ENCODE measurements at regions not wholly inside any gene's neighbourhood (a gene's known extent, or its start where the extent isn't known, plus 50 kb on each side); places are given as distances from the start of the nearest gene placed in this dataset.

DNA sequence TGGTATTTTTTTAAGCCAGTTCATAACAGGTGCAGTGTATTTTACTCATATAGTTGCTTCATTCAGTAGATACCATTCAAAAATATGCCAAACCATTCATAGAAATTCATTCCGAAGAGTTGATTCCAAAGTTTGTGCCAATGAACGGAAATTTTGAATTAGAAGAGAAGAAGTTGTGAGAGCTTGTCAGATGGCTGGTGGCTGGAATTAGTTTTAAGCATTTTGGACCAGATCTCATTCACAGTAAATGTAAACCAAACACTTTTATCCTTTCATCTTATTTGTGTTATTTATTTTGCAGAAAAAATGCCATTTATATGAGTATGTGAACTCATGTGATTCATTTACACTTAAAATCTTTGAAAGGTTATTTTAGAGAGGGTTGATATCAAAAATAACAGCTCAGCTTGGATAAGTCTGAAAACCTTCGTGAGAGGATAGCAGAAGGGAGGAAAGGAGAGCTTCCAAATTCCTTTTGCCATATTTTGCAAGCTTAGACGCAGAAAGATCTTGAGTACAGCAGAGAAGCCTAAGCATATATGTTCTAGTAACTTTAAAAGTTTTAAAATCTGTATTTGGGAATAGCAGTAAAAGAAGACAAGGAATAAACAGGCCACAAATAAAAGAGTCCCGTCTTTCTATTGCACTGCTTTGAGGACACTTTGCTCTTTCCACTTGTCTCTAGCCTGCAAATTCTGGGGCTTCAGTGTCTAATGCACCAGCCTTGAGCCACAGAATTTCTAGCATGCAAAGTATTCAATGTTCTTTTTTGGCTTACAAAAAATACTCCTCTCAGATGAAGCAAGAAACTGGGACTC is 253.6 kb upstream of the FLRT2 start:
- no peak for DNase-seq (ENCODE audit: low spot score)

DNA sequence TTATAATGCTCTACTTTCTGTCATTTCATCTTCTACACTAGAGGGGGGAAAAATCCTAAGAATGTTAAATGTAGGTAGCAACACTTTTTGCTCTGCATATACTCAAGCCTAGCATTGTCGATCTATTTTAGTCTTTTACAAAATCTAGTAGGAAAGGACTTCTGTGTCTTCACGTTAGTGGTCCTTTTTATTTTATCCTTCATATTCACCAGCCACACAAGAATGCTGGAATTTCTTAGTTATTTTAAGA is 253.0 kb upstream of the FLRT2 start:
- no peak for DNase-seq (ENCODE audit: low spot score)

DNA sequence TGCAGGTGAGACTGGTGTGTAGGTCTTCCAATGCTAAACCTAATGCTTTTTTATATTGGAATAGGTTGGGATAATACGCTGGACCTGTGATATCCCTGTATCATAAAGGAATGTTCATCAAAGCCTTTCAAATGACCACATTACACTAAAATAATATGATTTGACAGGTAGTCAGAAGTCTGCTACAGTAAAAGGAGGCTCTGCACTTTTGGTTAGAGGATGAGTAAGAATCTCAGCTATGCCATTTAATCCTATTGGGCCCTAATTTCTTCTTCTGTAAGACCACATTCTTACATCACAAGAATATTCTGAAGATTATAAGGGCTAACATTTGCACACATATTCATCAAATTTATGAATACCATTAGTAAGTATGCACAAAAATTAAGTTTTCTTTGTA is 250.5 kb upstream of the FLRT2 start:
- DNase-seq (ENCODE audit: low spot score) = no peak

DNA sequence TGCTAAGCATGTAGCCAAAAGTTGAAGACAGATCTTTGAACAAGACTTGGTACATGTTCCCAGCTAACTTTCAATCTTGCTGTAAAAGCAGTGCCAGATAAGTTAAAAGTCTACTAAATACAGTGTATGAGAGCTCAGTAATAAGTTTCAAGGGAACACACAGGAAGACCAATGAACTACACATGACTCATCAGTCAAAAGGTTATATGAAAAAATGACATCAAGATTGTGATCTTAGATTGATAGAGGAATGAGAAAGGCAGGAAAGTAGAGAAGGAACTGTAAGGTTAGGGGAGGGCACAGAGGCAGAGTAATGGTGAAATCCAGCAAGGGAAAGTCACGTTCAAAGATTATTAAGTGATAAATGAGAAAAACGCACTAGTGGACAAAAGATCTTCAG is 249.9 kb upstream of the FLRT2 start:
- no peak for DNase-seq (ENCODE audit: low spot score)

DNA sequence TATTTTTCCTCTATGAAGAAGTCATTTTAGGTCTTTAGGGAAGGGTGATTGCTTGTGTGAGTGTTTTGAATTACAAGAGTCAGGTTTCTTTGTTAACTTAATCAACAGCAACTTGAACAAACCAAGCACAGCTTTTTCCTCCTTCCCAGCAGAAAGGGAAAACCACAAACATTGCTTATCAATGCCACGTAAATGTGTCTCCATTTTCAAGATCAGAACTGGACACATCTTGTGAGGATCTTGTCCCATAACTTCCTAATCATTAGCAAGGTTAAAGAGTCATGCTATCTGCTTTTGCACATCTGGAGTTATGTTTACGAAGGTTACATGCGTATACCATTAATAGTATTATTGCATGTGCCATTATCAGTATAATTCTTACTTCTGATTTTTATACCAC is 248.0 kb upstream of the FLRT2 start:
- DNase-seq (ENCODE audit: low spot score) = no peak

DNA sequence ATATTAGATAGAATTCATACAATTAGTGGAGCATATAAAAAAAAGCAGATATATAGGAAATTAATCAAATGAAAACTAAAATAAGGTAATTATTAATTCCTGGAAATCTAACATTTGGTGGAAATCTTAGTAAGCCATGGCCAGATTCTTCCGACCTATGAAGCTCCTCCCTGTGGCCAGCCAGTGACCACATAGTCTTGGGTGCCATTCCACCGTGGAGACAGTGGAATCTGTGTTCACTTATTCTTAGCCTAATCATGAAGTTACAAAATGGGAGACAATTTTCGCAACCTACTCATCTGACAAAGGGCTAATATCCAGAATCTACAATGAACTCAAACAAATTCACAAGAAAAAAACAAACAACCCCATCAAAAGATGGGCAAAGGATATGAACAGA is 241.9 kb upstream of the FLRT2 start:
- DNase-seq (ENCODE audit: low spot score) = no peak

DNA sequence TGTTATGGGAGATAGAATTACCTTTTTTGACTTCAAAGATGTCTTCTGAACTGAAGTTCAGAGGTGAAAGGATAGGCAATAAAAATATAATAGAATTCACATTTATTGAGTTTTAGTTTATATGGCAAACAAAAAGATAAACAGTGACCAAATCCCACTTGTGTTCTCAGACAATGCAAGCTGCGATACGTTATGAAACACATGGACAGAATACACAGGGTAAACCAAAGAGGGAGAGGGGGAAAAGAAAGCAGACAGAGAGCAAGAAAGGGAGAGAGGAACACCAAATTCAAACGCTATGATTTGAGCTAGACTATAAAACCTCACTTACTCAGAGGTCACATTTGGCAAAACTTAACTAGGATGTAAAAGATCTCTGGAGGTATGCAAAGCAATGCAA is 238.2 kb upstream of the FLRT2 start:
- DNase-seq (ENCODE audit: low spot score) = no peak

DNA sequence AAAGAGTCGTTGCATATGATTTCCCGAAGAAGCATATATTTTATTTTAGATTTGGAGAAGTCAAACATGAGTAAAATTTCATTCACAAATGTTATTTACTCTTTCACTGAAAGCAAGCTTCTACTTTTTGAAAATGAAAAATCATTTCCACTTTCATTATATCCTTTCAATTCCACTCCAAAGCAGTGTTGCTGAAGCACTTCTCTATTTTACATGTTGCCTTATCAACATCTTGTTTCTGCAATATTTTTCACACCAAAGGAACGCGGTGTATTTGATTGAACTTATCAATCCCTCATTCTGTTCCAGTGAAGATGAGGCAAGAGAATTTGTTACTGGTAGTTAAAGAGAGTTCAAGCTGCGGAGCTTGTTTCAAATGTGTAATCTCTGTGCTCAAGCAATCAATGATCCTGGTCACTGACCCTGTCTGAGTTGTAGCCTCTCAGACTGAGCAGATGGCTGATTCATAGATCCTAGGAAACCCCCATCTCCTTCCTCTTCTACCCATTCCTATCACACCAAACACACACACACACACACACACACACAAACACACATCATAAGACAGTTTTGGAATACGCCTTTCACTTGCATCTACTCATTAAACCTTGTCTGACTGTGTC is 236.2 kb upstream of the FLRT2 start:
- no peak for DNase-seq (ENCODE audit: low spot score)

DNA sequence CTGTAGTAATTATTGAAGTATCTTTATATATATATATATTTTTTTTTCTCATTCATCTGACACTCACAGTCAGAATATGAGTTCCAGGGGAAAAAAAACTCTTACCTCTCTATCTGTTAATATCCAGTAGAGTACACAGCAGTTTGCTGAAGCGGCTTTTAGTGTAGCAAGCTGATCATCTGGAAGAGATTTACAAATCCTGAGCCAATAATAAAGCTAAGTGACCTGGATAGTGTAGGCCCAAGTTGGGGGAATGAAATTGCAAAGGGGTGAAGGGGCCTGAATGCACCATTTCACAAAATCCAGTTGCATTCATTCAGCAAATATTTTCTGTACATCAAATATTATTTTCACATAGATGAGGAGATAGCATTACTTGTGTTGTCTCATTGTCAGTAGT is 234.6 kb upstream of the FLRT2 start:
- DNase-seq (ENCODE audit: low spot score) = no peak

DNA sequence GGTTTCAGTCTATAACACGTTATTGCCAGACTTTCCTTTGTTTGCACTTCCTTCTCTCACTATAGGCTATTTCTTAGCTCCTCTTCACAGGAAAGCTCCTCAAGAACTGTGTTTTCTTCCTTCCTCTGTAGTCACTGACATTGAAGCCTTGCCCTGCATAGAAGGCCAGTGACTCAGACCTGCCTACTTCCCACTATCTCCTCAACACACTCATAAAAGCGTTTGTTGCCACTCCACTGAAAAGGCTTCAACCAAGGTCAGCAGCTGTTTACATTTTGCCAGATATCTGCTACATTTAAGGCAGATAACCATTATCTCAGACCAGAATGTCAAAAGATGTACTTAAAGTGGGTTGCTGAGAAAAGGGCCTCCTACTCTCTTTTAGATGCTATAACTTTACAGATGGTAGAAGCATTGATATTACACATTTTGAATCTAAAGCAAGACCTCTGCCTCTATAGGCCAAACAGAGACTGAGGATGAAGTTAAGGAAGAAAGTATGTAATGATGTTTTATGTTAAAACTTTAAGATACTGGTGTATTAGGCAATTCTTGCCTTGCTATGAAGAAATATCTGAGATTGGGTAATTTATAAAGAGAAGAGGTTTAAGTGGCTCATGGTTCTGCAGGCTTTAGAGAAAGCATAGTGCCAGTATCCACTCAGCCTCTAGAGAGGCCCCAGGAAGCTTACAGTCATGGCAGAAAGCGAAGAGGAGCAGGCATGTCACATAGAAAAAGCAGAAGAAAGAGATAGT is 233.3 kb upstream of the FLRT2 start:
- no peak for DNase-seq (ENCODE audit: low spot score)

DNA sequence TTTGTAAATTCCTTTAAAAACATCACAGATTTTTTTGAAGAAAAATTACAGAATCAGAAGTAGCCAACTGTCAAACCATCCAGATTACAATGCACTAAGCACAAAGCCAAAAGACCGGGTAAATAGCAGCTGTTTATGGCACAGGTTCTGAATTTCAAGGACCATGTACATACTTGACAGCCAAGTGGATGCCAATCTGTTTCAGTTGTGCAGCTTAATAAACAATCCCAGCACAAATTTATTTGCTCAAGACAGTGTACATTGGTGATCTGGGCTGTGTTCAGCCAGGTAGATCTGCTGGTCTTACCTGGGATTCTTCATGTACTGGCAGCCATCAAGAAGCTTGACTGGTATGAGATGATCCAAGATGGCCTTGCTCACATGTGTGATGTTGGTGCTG is 229.8 kb upstream of the FLRT2 start:
- no peak for DNase-seq (ENCODE audit: low spot score)

DNA sequence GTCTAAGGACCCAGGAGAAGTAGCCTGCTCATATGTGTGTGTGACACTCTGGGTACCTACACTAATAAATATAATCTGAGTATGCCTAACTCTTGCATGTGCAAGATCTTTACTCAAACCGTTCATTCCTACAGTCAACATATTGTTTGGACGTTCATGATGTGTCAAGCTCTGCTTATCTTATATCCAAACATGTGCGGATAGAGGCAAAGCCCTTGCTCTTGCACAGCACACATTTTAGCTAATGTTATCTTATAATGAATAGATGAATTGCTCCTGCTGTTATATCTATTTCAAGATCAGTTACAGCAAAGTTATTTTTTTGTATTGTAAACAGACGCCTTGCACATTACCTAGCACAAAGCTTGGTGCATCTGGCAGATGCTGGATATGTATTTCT is 228.4 kb upstream of the FLRT2 start:
- DNase-seq (ENCODE audit: low spot score) = no peak

DNA sequence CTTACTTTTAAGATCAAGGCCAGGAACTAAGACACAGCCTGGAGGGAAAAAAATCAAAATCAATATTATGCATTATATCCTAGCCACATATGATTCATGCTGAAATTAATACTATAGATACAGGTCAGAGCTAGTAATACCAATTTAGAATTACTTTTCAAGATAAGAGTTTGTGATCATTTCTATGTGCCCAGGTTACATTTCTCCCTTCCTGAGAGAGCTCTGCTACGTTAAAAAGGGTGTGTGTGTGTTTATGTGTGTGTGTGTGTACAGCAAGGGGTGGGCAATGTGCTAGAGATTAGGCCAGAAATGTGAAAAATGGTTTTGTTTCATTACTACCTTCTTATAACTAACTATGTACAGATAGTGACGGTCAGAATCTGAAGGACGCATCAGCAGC is 223.9 kb upstream of the FLRT2 start:
- DNase-seq (ENCODE audit: low spot score) = no peak

DNA sequence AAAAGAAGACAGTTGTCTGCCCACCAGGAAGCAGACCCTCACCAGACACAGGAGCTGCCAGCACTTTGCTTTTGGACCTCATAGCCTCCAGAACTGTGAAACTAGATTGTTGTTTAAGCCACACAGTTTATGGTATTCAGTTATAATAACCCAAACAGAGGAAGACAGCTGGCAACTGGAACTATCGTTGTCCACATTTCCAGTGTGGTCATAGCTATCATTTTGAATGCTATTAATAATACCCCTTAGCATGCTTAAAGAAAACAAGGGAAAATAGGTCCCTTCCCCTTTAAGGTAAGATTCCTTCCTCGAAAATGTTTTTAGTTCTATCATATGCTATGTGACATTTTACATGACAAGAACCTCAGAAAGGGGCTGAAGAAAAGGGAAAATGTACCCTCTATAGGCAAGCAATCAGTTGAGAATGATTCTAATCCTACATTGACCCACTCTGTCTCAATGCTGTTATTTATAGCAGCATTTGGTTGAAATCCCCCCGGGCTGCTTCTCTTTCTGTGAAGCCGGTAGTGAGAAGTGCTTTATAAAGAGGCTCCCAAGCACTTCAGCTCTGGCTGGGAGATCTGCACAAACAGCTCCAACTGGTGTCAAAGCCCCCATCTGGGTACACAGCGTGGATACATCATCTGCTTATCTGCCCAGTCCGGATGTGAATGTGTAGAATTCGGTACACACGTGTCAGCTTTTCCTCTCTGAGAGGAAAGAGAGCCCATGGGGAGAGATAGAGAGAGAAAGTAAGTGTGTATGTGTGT is 221.2 kb upstream of the FLRT2 start:
- no peak for DNase-seq (ENCODE audit: low spot score)

DNA sequence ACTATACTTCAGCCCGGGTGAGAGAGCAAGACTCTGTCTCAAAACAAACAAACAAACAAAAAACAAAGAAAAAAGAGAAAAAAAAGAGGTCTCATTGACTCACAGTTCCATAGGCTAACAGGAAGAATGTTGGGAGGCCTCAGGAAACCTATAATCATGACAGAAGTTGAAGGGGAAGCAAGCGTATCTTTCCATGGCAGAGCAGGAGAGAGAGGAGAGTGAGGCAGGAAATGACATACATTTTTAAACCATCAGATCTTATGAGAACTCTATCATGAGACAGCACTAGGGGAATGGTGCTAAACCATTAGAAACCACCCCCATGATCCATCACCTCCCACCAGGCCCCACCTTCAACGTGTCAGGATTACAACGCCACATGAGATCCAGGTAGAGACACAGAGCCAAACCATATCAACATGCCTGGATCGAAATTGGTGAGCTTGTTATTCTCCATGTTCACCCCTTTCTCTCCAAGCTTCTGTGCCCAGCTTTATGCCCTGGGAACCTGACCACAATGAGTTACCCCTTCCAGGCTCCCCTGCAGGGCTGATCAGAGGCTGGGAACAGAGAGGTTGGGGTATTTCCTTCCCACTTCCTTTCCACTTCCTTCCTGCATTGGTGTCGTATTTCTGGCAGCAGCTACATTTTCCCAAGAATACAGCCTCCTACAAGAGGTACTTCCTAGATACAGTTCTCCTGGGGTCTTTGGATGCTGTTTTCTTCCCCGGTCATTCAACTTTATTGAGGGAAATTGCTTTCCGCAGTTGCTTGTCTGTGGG is 219.3 kb upstream of the FLRT2 start:
- DNase-seq (ENCODE audit: low spot score) = no peak

DNA sequence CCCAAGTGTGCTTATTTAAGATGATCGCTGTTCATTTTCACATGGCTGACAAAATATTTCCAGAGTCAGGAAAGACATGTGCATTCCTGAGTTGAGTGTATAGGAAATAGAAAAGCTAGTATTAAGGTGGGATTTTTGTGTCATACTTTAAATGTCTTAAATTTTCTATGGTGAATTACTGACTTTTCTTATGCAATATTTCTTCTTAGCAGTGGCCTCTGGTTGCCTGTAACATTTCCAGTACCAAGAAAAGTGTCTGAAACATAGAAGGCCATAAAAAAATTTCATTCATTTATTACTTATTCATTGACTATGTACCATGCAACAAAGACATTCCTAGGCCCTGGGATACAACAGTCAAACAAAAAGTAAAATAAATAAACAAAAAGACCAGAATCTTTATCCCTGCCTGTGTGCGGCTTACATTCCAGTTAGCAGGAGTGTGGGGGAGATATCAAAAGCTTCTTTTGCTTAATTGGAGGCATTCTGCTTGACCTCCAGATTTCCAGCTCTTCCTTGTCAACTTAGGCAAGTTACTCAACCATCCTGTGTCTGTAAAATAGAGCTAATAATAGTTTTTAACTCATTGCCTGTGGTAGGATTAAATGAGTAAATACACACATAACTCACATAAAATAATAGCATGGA is 216.3 kb upstream of the FLRT2 start:
- no peak for DNase-seq (ENCODE audit: low spot score)

DNA sequence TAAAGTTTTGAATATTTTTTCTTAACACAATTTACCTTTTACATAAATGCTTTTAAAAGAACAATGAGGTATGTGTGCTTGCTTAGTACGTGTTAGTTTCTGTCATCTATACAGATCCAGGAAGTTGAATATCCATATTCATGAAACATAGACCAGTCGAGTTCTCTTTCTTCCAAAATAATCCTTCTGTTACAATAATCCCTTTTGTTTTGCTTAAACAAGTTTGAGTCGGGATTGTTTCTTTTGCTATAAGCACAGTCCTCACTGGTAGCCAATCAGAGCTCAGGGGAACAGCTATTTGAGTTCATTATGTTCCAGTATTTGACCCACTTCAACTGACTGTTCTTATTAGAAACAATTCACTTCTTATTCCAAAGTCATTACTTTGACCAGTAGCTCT is 214.7 kb upstream of the FLRT2 start:
- DNase-seq (ENCODE audit: low spot score) = no peak

DNA sequence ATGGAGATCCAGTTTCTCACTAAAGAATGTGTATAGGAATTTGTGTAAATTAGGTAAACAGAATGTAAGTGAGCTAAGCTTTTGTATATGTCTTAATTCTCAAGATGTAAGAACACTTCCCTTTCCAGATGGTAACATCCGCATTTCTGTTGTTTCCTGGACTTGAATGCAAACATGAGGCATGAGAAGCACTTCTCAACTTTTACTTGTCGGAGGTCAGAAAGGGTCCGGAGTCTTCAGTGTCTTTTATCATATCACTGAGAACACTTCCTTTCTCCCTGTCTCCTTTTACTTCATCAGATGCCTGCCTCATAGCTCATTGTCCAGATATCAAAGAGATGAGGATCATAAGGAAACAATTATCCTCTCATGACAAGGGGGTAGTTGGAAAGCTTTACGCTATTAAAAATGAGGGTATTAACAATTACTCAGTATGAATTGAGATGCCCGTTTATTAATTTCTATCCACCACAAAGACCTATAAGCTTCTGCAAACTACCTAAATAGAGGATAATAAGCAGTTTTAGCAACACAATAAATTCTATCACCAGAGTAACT is 214.1 kb upstream of the FLRT2 start:
- DNase-seq (ENCODE audit: low spot score) = no peak

DNA sequence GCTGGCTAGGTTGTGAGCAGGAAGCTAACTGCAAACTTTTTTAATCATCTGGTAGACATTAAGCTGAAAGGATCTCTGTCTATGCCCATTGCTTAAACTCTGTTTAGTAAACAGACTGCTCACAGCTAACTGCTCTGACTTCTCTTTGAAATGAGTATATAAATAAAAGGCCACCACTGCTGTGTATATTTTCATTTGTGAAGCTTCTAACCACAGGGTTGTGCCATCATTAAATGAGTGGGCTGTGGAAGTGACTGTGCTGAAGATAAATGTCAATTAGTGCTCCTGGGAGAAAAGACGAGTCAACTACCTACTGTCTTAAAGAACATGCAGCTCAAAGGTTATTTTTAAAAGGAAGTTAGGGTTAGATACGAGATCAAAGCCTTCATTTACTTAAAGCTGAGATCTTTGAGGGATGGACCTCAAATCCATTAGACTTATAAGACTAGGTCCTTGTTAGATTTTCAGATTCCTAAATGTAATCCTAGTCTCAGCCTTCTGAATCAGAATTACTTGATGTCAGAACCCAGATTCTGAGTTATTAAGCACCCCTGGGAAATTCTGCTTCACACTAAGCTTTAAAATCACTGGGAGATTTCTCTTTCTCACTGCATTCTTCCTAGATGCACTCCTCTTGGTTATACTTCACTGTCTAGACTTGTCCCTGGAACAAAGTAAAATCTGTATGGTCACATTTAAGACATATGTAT is 213.1 kb upstream of the FLRT2 start:
- no peak for DNase-seq (ENCODE audit: low spot score)

DNA sequence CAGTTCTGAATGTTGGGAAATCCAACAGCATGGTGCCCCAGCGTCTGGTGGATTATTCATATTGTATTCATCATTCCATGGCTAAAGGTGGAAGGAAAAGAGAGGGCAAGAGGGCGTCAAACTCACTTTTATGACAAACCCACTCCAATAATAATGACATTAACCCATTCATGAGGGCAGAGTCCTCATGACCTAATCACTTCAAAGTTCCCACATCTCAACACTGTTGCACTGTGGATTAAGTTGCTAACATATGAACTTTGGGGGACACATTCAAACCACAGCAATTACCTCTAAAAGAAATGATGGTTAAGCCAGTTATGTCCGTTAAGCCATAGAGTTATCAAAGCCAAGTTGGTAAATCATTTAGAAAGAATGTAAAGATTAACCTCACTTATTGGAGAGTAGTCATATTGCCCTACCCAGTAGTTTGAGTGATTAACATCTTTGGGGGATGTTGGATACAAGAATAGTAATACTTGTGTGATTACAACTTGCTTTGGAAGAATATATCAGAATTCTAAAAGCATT is 212.4 kb upstream of the FLRT2 start:
- no peak for DNase-seq (ENCODE audit: low spot score)

Data from Ammon's horn (tissue), 1 donor.